Aorta (tissue), 5 donors: ENCODE measurements at regions not wholly inside any gene's neighbourhood (a gene's known extent, or its start where the extent isn't known, plus 50 kb on each side); places are given as distances from the start of the nearest gene placed in this dataset.
"Not testable (repeated sequence)": the region's sequence is repeated elsewhere in the genome, so short reads cannot be mapped to it uniquely, and the experiment has no call there.

Experiments used
- ATAC-seq: fragments of 200-7000 bp; cut with Tn5 transposase; one replicate; pipeline ENCODE4 v1.9.1; 2022; ENCODE audit warnings: moderate library complexity; ENCODE audit not compliant: low FRiP score
- DNase-seq, 2 donors: peaks; one replicate each; pipeline ENCODE4 v3.0.0-alpha.2; 2020
- H3K27ac ChIP-seq, 2 donors: one replicate each; pipeline ENCODE4 v1.5.1; 2013; ENCODE audit warnings: low read length in 2 of 2, mild to moderate bottlenecking in 2 of 2, moderate library complexity in 2 of 2, control low read depth in 1 of 2, inconsistent platforms in 1 of 2, low read depth in 1 of 2
- H3K27me3 ChIP-seq, 2 donors: one replicate each; pipeline ENCODE4 v1.6.1; 2013; ENCODE audit warnings: control low read depth in 1 of 2, low read length in 1 of 2, mild to moderate bottlenecking in 1 of 2, moderate library complexity in 1 of 2; ENCODE audit not compliant: insufficient read depth in 2 of 2, control insufficient read depth in 1 of 2
- H3K36me3 ChIP-seq, 2 donors: one replicate each; pipeline ENCODE4 v1.6.1; 2013; ENCODE audit warnings: control low read depth in 1 of 2, low read length in 1 of 2, mild to moderate bottlenecking in 1 of 2; ENCODE audit not compliant: insufficient read depth in 2 of 2, control insufficient read depth in 1 of 2
- H3K4me1 ChIP-seq, 2 donors: one replicate each; pipeline ENCODE4 v1.6.1; 2013; ENCODE audit warnings: low read length in 2 of 2, control low read depth in 1 of 2, mild to moderate bottlenecking in 1 of 2, moderate library complexity in 1 of 2; ENCODE audit not compliant: insufficient read depth in 2 of 2, control insufficient read depth in 1 of 2
- H3K4me3 ChIP-seq, 2 donors: one replicate each; pipeline ENCODE4 v1.5.1; 2013; ENCODE audit warnings: low read length in 2 of 2, control low read depth in 1 of 2, mild to moderate bottlenecking in 1 of 2
- H3K9me3 ChIP-seq: one replicate; pipeline ENCODE4 v1.6.1; 2013; ENCODE audit warnings: mild to moderate bottlenecking, low read length; ENCODE audit not compliant: control insufficient read depth
- WGBS, 2 donors: extraction: QIAGEN DNeasy Blood & Tissue Kit; methylation state at CpG; one replicate each; pipeline ENCODE4 v1.1.7; 2013; 5-methylcytosine and 5-hydroxymethylcytosine counted together
- intact Hi-C, 2 donors: fragments of 100-400 bp; cut with DNase I; formaldehyde crosslinking; loops; one replicate each; pipeline versions ENCODE4 v1.14.2 to v1.15.0; 2022
- donor health status: healthy with polysubstance abuse.
- donor health status: Bipolar disorder and iron deficiency.
- donor health status: DM: no; HTN: no; CAD: no.
- donor health status: DM: no; HTN: no; CAD: no.
- donor health status: DM: yes; HTN: yes; CAD: no.

DNA sequence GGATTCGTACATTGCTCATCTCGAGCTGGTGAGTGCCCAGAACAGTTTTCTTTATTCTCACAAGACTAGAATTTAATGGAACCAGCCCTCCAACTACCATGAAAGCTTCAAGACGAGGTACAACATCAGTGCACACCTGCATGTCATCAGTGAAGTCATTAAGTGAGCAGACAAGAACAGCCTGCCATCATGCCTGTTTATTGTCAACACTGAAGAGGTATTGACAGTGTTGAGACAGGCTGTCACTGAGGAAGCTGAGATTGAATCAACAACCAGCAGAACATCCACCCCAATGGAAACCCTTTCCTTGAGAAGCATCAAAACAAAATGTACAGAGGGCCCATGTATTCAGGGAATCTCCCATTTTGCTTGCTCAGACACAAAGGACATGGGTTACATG is 148.0 kb upstream of the TCF4 start:
- no peaks in the 10 kb centered on the region for H3K9me3 ChIP-seq
- H3K4me1 ChIP-seq: no peaks in the 10 kb centered on the region
- H3K4me3 ChIP-seq: no peak overlapping the region
- intact Hi-C loops: no loop called here
- ATAC-seq (no peak), DNase-seq (no peak)
- H3K27me3 ChIP-seq: no peaks in the 10 kb centered on the region
- no peak overlapping the region for H3K27ac ChIP-seq
- WGBS, 2 donors: 90 to 93% methylated on average over 3 of the region's 3 CpGs
- no peaks in the 10 kb centered on the region for H3K36me3 ChIP-seq

GRCh38 chr18:55735199-55735855 is 147.3 kb upstream of the TCF4 start:
- Histone ChIP-seq H3K9me3 (no peaks in the 10 kb centered on the region), H3K4me1 (no peaks in the 10 kb centered on the region), H3K4me3 (no peak overlapping the region), H3K36me3 (no peaks in the 10 kb centered on the region), H3K27me3 (no peaks in the 10 kb centered on the region), H3K27ac (no peak overlapping the region)
- intact Hi-C loops: no loop called here
- no peak for DNase-seq
- no peak for ATAC-seq
- WGBS, 2 donors: 94 to 97% methylated on average over 3 of the region's 3 CpGs

GRCh38 chr18:55732227-55733106 is 144.5 kb upstream of the TCF4 start:
- Histone ChIP-seq H3K36me3 (no peaks in the 10 kb centered on the region), H3K27ac (peak overlapping the region in 1 of 2 donors; percentile 44)
- intact Hi-C loops: no loop called here

DNA sequence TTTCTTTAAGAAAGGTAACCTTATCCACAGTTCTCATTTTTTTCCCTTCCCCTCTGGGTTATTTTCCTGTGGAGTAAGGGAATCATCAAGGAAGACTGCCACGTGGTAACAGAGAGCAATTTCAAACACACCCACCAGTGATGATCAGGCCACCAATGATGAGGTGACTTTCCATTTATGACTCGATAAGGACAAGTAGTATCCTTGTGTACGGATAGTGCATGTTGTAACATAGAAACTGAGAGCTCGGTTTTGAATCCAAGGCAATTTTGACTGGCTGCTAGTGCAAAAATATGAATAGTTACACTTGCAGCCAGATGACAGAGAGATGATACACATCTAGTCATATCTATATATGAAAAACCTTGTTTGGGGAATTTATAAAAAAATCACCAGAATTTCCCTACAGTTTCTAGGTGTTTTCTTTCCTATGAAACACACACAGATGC is 143.6 kb upstream of the TCF4 start:
- no peak overlapping the region for H3K4me3 ChIP-seq
- no peaks in the 10 kb centered on the region for H3K9me3 ChIP-seq
- intact Hi-C loops: no loop called here
- ATAC-seq: no peak
- no peak overlapping the region for H3K27ac ChIP-seq
- no peaks in the 10 kb centered on the region for H3K4me1 ChIP-seq
- H3K36me3 ChIP-seq: no peaks in the 10 kb centered on the region
- H3K27me3 ChIP-seq: no peaks in the 10 kb centered on the region
- DNase-seq: no peak
- 46 to 57% methylated on average over 4 of the region's 4 CpGs for WGBS, 2 donors

More at GRCh38 chr18:55732227-55733106, 144.5 kb upstream of the TCF4 start:
- DNase-seq: no peak
- no peak for ATAC-seq
- Histone ChIP-seq H3K4me1 (no peaks in the 10 kb centered on the region), H3K9me3 (no peaks in the 10 kb centered on the region), H3K4me3 (no peak overlapping the region), H3K27me3 (no peaks in the 10 kb centered on the region)
- 65 to 81% methylated on average over 2 of the region's 2 CpGs for WGBS, 2 donors

GRCh38 chr18:55721006-55721405 is 133.0 kb upstream of the TCF4 start:
- DNase-seq, H3K4me1 ChIP-seq, intact Hi-C loops, H3K9me3 ChIP-seq, ATAC-seq, H3K27ac ChIP-seq, H3K27me3 ChIP-seq, H3K4me3 ChIP-seq, H3K36me3 ChIP-seq: not testable (repeated sequence)
- 94% methylated on average over 10 to 14 of the region's 21 CpGs for WGBS, 2 donors

- DNase-seq (no peak), ATAC-seq (no peak)
- H3K27ac ChIP-seq: no peak overlapping the region
- peaks cover 3% of the 10 kb centered on the region for H3K9me3 ChIP-seq
- H3K36me3 ChIP-seq: no peaks in the 10 kb centered on the region
- no peaks in the 10 kb centered on the region for H3K27me3 ChIP-seq
- no peak overlapping the region for H3K4me3 ChIP-seq
- intact Hi-C loops: no loop called here
- no peaks in the 10 kb centered on the region for H3K4me1 ChIP-seq
These were observed 125.7 kb upstream of the TCF4 start for GRCh38 chr18:55713707-55714106.

- WGBS, 2 donors: 35 to 47% methylated on average over 3 of the region's 3 CpGs
- intact Hi-C loops: no loop called here
- DNase-seq (no peak), ATAC-seq (no peak)
- Histone ChIP-seq H3K9me3 (no peaks in the 10 kb centered on the region), H3K4me1 (no peaks in the 10 kb centered on the region), H3K36me3 (no peaks in the 10 kb centered on the region), H3K27ac (no peak overlapping the region), H3K27me3 (no peaks in the 10 kb centered on the region), H3K4me3 (no peak overlapping the region)
These were observed 118.9 kb upstream of the TCF4 start for GRCh38 chr18:55706898-55707297.

DNA sequence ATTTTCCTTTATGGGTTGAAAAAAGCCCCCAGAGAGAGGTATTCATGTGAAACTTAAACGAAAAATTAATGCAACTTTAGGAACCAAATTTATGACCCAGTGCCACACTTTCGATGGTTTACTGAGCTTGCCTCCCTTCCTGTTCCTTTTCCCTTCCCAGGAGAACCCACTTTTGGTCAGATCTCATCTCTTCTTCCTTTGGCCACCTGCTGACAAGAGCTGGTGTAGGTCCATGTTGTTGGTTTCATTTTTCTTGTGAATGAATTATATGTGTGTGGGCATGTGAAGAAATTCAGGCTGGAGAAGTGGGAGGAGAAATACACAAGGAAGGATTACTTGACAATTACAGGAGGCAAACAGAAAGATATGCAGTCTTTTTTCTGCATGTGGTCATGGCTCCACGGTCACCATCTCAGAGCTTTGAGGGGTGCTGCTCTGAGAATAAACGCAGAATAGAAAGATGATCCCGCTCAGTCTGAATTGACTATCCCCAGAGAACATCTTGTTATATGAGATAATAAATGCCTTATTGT is 111.3 kb upstream of the TCF4 start:
- Histone ChIP-seq H3K36me3 (no peaks in the 10 kb centered on the region), H3K27me3 (peaks cover 0 to 1% of the 10 kb centered on the region in 2 donors), H3K9me3 (no peaks in the 10 kb centered on the region), H3K27ac (no peak overlapping the region), H3K4me1 (peaks cover 0 to 2% of the 10 kb centered on the region in 2 donors), H3K4me3 (no peak overlapping the region)
- 83 to 84% methylated on average over 5 of the region's 5 CpGs for WGBS, 2 donors
- intact Hi-C loops: no loop called here
- no peak for ATAC-seq
- no peak for DNase-seq
